ENCODE measurements at regions not wholly inside any gene's neighbourhood (a gene's known extent, or its start where the extent isn't known, plus 50 kb on each side); places are given as distances from the start of the nearest gene placed in this dataset.

GRCh38 chr3:159441279-159441678 lies 547.4 kb upstream of the IL12A start:
- no peak for DNase-seq (ENCODE audit: low read depth)
- TF ChIP-seq CTCF (IDR thresholded peaks at IDR 0.05; ENCODE audit: low read depth, low read length, missing control alignments), result no peak
- no peak overlapping the region for H3K4me3 ChIP-seq (ENCODE audit: low read depth, low read length)

- no peak for TF ChIP-seq CTCF (IDR thresholded peaks at IDR 0.05; ENCODE audit: low read depth, low read length, missing control alignments)
- DNase-seq (ENCODE audit: low read depth), result no peak
- H3K4me3 ChIP-seq (ENCODE audit: low read depth, low read length), result no peak overlapping the region
These were observed 545.4 kb upstream of the IL12A start for GRCh38 chr3:159443266-159443665.

- DNase-seq (ENCODE audit: low read depth), result no peak
- TF ChIP-seq CTCF (IDR thresholded peaks at IDR 0.05; ENCODE audit: low read depth, low read length, missing control alignments), result no peak
- no peak overlapping the region for H3K4me3 ChIP-seq (ENCODE audit: low read depth, low read length)
These were observed 540.8 kb upstream of the IL12A start for GRCh38 chr3:159447841-159448240.

- H3K4me3 ChIP-seq (ENCODE audit: low read depth, low read length), result no peak overlapping the region
- TF ChIP-seq CTCF (IDR thresholded peaks at IDR 0.05; ENCODE audit: low read depth, low read length, missing control alignments), result no peak
- DNase-seq (ENCODE audit: low read depth), result no peak
These were observed 539.7 kb upstream of the IL12A start for GRCh38 chr3:159448902-159449301.

GRCh38 chr3:159451067-159451466 lies 537.6 kb upstream of the IL12A start:
- no peak for DNase-seq (ENCODE audit: low read depth)
- H3K4me3 ChIP-seq (ENCODE audit: low read depth, low read length), result no peak overlapping the region
- TF ChIP-seq CTCF (IDR thresholded peaks at IDR 0.05; ENCODE audit: low read depth, low read length, missing control alignments), result no peak

- H3K4me3 ChIP-seq (ENCODE audit: low read depth, low read length), result no peak overlapping the region
- DNase-seq (ENCODE audit: low read depth), result no peak
- no peak for TF ChIP-seq CTCF (IDR thresholded peaks at IDR 0.05; ENCODE audit: low read depth, low read length, missing control alignments)
These were observed 537.2 kb upstream of the IL12A start for GRCh38 chr3:159451482-159451881.

GRCh38 chr3:159453036-159453435 lies 535.6 kb upstream of the IL12A start:
- DNase-seq (ENCODE audit: low read depth), result no peak
- no peak overlapping the region for H3K4me3 ChIP-seq (ENCODE audit: low read depth, low read length)
- no peak for TF ChIP-seq CTCF (IDR thresholded peaks at IDR 0.05; ENCODE audit: low read depth, low read length, missing control alignments)

Data from GM12864 (cell line).